Activated CD4-positive, alpha-beta T cell treated with anti-CD3 and anti-CD28 coated beads for 1 hour (primary cell): ENCODE measurements at regions not wholly inside any gene's neighbourhood (a gene's known extent, or its start where the extent isn't known, plus 50 kb on each side); places are given as distances from the start of the nearest gene placed in this dataset.

Experiments used
- DNase-seq: peaks from one replicate; pipeline ENCODE4 v3.0.0-alpha.2; 2020

DNA sequence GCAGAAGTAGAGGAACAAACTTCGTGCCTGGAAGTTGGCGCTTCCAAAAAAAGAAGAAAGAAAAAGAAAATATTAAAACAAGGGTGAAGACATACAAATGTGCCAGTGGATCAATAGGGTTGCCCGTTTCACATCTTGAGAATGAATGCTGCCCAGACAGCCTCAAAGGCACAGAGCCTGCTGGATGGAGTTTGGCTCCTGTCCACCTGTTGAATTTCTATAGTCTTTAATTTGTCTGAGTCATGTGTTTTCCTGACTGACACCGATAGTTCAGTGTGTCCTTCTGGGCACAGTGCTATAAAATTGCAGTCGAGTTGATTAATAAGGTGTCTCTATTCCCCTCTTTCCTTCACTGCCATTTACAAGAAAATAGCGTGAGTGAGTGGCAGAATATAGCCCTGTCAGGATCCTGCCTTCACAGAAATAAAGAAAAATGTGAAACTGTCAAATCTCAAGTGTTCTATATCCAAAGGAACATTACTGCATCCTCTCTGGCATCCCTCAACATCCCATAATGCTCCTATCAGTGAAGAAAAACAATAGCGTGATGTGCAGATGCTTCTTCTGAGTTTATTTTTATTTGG, 471.3 kb upstream of the AUTS2 start:
- DNase-seq, result no peak

GRCh38 chr7:69129524-69129923, 468.8 kb upstream of the AUTS2 start:
- DNase-seq, result no peak

DNA sequence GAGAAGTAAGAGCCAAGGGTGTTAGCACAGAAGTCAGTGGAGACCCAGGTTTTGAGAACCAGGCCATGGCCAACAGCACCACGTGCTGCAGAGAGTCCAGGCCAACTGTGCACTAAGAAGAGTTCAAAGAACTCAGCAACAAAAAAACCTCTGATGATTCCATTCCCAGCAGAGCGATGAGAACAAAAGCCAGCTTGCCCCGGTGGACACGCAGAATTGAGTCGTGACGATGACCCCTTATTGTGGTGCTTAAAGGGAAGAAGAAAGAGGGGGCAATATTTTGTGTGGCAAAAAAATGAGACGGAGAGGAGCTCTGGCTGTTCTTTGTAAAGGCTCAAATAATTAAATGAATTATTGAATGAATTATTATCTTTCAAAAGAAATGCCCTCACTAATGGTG, 468.3 kb upstream of the AUTS2 start:
- DNase-seq, result no peak

DNA sequence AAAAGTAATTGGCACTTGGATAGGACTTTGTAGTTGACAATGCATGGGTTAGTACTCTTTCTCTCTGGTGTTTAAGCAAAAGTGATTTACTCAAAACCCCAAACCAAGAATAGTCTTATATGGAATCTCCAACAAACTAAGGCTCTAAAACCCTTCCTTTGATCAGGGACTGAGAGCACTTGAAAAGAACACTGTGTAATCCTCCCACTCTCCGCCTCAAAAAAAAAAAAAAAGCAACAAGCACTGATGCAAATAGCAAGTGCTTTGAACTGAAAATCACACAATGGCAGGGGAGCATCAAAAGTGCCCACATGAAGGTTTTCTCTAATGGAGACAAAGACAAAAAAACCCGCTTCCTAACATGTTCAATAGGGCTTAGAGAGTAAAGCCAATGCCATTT, 467.9 kb upstream of the AUTS2 start:
- no peak for DNase-seq

GRCh38 chr7:69134316-69134715, 464.0 kb upstream of the AUTS2 start:
- no peak for DNase-seq

DNA sequence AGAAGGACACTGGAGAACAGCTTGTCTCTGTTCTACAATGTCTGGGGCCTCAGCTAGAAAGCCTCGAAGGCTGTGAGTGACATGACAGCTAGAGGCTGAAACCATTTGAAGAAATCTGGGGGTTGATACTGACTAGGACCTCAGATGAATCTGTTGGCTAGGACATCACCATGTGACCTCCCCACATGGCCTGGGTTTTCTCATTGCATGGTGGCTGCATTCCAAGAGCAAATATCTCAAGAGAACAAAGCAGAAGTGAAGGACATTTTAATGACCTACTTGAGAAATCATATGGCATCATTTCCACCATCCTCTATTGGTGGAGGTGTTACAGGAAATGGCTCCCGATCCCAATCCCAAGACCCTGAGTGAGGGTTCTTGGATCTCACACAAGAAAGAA, 450.6 kb upstream of the AUTS2 start:
- DNase-seq, result no peak

GRCh38 chr7:69149804-69150782, 448.2 kb upstream of the AUTS2 start:
- DNase-seq, result no peak

DNA sequence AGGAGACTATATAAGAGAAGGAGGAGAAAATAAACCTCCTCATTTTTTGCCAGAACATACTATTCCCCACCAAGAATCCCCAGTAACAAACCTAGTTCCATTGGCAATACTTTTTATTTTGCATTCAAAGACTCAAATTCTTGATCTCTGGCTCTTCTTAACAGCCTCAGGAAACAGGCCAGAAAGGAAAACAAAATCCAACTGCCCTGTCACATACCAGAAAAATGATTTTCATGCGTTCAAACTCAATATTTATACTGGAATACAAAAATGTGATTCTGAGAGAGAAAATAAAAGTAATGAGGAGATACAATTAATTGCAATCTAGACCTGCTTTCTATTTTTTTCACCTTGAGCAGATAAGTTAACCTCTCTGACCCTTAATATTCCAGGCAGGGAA, 435.9 kb upstream of the AUTS2 start:
- DNase-seq, result no peak

GRCh38 chr7:69162931-69163670, 435.2 kb upstream of the AUTS2 start:
- DNase-seq, result no peak

DNA sequence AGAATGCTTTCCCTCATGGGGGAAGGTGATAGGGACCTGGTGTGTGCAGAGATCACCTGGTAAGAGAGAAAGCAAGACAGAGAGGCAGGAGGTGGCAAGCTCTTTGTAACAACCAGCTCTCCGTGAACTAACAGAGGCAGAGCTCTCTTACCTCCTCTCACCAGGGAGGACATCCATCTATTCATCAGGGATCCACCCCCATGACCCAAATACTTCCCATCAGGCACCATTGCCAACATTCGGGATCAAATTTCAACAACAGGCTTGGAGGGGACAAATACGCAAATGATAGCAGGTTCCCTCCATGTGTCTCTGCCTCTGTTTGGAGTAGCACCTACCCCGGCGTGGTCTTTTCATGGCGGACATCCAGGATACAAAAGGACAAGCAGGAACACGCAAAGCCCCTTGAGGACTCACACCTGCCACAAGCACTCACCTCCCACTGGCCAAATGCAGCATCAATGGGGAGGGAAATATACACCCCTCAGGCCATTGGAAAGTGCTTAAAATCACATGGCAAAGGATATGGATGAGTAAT, 431.2 kb upstream of the AUTS2 start:
- no peak for DNase-seq

DNA sequence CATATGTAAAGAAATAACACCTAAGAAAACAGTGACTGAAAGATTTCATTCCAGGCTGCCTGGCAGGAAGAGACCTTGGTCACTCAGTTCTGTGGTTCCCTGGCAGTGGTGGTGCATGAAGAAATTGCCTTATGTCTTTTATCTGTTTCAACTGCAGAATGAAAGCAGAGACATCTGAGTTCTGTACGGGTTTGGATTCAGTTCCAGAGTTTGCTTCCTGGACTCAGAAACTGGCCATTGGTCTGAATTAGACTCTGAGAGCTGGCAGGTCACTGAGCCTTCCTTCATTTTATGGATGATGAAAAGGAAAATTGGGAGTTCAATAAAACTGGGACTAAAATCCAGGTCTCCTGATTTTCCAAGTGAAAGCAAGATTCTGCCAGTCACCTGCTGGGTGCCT, 428.9 kb upstream of the AUTS2 start:
- no peak for DNase-seq

DNA sequence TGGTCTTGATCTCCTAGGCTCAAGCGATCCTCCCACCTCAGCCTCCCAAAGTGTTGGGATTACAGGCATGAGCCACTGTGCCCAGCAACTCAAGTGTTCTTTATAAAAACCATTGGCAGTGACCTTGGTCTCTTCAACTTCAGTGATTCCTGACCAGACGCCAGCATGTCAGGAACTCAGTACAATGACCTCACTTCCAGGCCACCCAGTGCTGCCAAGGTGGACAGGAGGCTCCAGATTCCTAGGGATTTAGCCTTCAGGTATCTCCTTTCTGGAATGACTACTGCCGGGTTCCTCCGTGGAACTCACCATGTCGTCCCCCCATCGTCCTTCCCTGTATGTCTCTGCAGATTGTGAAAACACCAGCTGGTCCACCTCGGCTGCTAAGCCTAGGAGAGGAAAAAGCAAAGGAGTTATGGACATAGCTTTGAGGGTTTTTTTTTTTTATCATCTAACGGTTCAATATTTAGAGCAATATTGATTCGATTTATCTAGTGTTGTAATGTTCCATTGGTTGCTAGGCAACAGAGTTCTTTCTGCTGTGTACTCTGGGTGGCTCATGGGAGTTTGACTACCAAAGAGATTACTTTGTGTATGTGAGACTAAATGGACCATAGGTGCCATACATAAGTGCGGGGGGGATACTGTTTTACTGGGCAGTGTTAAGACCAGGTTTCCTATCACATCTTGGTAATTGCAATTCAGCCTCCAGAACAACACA, 425.8 kb upstream of the AUTS2 start:
- no peak for DNase-seq

GRCh38 chr7:69173341-69173740, 424.9 kb upstream of the AUTS2 start:
- no peak for DNase-seq

GRCh38 chr7:69173846-69174245, 424.4 kb upstream of the AUTS2 start:
- no peak for DNase-seq

- DNase-seq, result no peak
These were observed 421.4 kb upstream of the AUTS2 start for GRCh38 chr7:69176841-69177240.

DNA sequence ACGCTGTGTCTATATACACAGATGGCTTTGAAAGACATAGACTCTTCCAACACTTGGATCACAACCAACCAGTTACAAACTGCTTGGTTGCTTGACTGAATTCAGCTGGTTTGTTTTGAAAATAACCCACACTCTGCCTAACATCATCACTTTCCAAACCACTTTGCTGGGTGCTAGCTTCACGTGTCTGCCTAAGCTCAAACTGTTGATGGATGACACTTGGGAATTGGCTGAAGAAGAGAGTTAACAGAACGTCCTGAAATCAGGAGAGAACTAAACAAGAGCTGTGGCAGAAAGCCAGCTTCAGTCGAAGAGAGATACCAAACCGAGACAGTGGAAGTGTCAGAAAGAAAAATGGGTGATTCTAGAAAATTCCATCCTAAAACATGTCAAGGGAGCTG, 420.8 kb upstream of the AUTS2 start:
- DNase-seq, result no peak

DNA sequence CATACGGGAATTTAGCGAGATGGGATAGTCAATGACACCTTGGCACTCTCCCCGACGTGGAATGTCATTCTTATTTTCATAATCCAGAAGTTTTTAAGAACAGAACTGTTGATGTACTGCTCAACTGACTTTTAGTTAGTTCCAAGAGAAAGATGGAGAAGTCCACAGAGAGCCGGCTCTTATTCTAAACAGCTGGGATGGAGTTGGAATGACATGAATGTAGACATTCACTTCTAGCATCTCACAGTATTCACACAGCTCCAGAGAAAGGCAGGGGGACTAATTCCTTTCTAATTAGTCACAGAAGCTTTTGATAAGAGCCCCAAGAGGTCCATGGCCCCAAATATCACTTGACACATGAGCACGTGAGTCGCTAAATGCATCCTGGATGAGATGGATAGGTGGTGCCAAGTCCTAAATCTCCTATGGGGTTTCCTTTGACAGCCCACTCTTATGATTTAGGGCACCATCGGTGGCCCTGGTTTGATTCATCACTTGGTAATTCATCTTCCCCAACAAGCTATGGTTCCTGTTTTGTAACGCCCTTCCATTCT, 420.3 kb upstream of the AUTS2 start:
- DNase-seq, result no peak

DNA sequence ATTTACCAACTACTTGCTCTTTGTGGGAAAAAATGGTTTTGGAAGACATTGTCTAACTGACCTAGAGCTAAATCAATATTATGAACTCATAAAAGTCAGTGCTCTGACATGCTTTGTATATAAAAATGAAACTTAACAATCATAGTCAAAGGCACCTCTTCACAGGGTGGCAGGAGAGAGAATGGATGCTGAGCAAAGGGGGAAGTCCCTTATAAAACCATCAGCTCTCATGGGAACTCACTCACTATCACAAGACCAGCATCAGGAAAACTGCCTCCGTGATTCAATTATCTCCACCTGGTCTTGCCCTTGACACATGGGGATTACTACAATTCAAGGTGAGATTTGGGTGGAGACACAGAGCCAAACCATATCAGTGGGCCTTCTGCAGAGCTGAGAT, 417.6 kb upstream of the AUTS2 start:
- DNase-seq, result no peak

GRCh38 chr7:69182596-69183467, 415.4 kb upstream of the AUTS2 start:
- DNase-seq, result no peak

DNA sequence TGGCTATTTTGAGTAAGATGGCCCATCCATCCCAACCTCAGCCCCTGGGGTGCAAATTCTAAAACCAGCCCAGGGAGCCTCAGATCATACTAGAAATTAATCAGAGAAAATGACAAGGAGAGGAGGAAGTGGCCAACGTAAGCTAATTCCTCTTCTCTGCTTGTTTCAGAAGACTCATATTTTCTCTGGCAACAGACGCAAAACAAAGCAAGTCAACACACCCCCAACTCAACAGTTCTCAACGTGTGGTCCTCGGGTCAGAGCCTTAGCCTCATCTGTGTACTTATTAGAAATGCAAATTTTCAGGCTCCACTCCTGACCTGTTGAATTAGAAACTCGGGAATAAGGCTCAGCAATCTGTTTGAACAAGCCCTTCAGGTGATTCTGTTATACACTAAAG, 413.9 kb upstream of the AUTS2 start:
- DNase-seq, result no peak

GRCh38 chr7:69185170-69185569, 413.1 kb upstream of the AUTS2 start:
- no peak for DNase-seq

DNA sequence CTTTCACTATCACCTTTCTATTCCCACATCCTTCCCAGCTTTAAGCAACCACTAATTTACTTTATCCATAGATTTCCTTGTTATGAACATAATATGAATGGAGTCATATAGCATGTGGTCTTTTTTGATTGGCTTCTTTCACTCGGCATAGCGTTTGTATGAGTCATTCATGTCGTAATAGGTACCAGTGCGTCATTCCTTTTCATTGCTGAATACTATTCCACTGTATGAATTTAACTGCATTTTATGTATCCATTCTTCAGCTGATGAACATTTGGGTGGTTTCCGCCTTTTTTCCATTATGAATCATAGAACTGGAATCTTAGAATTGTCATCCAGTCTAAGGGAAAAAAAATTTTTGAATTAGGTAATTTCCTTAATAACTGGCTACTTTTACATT, 411.3 kb upstream of the AUTS2 start:
- DNase-seq, result no peak
